ENCODE measurements at regions not wholly inside any gene's neighbourhood (a gene's known extent, or its start where the extent isn't known, plus 50 kb on each side); places are given as distances from the start of the nearest gene placed in this dataset.

DNA sequence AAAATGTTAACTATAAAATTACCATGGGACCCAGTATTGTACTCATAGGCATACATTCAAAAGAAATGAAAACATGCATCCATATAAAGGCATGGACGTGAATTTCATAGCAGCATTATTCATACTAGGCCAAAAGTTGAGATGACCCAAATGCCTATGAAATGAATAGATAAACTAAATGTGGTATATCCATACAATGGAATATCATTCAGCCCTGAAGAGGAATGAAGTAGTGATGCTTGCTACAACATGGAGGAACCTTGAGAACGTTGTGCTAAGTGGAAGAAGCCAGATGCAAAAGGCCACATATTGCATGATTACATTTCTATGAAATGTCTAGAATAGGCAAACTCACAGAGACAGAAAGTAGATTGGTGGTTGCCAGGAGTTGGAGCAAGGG is 127.1 kb upstream of the IPO9 start:
- H3K27ac ChIP-seq (ENCODE audit: low read depth, low read length): no peak overlapping the region
- no peaks in the 10 kb centered on the region for H3K9me3 ChIP-seq (ENCODE audit: control insufficient read depth in 1 of 2, insufficient read depth in 1 of 2, low read depth in 1 of 2, low read length in 2 of 2)
- H4K20me1 ChIP-seq (ENCODE audit: insufficient read depth): no peaks in the 10 kb centered on the region
- H3K9ac ChIP-seq (ENCODE audit: low read length): no peak overlapping the region
- no peaks in the 10 kb centered on the region for H3K27me3 ChIP-seq (ENCODE audit: insufficient read depth, low read length)
- CTCF ChIA-PET: interaction anchor here (1.3 to 14.5 kb wide), 3 partner anchors 90 to 171 kb away, joined by 4 to 297 read pairs (median 38); no protein-coding TSS in a partner anchor
- H3K79me2 ChIP-seq (ENCODE audit: insufficient read depth, low read length): no peaks in the 10 kb centered on the region
- H2AFZ ChIP-seq (ENCODE audit: low read depth, low read length, poor library complexity, severe bottlenecking): no peak overlapping the region
- H3K4me1 ChIP-seq (ENCODE audit: control insufficient read depth in 1 of 2, insufficient read depth in 2 of 2, low read length in 2 of 2): peaks cover 2 to 4% of the 10 kb centered on the region in 2 experiments; a peak in 1 of 4 replicates
- RAD21 ChIA-PET (ENCODE audit: low non-redundant PET in 1 of 2, low total read pairs in 2 of 2, uncharacterized antibody in 2 of 2, unreplicated experiment in 2 of 2): interaction anchor here in 1 of 2 experiments (2.7 kb wide), 1 partner anchor 142 kb away, joined by 10 read pairs; no protein-coding TSS in a partner anchor
- POLR2A ChIA-PET: no interaction called here
- DNase-seq (ENCODE audit: low read depth, low spot score) (no peak), ATAC-seq (no peak)
- no peak for TF ChIP-seq ELF1 (IDR thresholded peaks at IDR 0.05; ENCODE audit: borderline replicate concordance, low read depth)
- TF ChIP-seq SIN3A (IDR thresholded peaks at IDR 0.05; ENCODE audit: low read depth): no peak
- no peak for TF ChIP-seq YY1 (IDR thresholded peaks at IDR 0.05; ENCODE audit: extremely low read depth, insufficient replicate concordance, low read depth, low read length)
- no peak for TF ChIP-seq POLR2AphosphoS5 (IDR thresholded peaks at IDR 0.05; ENCODE audit: low read depth, low read length)
- TF ChIP-seq RAD21 (IDR thresholded peaks at IDR 0.05; ENCODE audit: low read depth): no peak
- TF ChIP-seq SRF (IDR thresholded peaks at IDR 0.05; ENCODE audit: low read depth): no peak
- no peak for TF ChIP-seq ZNF274 (IDR thresholded peaks at IDR 0.05; ENCODE audit: low read depth, low read length)
- no peak for TF ChIP-seq FOSL1 (IDR thresholded peaks at IDR 0.05; ENCODE audit: low read depth)
- no peak for TF ChIP-seq CBX3 (IDR thresholded peaks at IDR 0.05; ENCODE audit: low read depth)
- TF ChIP-seq POLR2A (IDR thresholded peaks at IDR 0.05; ENCODE audit: borderline replicate concordance, extremely low read depth, insufficient read depth, insufficient read length): no peak
- no peak for TF ChIP-seq ZFX (IDR thresholded peaks at IDR 0.05)
- no peak for TF ChIP-seq CEBPB (IDR thresholded peaks at IDR 0.05; ENCODE audit: low read depth)
- TF ChIP-seq REST (IDR thresholded peaks at IDR 0.05; ENCODE audit: low read depth): no peak
- TF ChIP-seq EZH2 (IDR thresholded peaks at IDR 0.05): no peak
- TF ChIP-seq ATF3 (IDR thresholded peaks at IDR 0.05): no peak
- TF ChIP-seq, protein P1, sequence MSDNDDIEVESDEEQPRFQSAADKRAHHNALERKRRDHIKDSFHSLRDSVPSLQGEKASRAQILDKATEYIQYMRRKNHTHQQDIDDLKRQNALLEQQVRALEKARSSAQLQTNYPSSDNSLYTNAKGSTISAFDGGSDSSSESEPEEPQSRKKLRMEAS (IDR thresholded peaks at IDR 0.05): no peak
- TF ChIP-seq JUND (IDR thresholded peaks at IDR 0.05): no peak
- TF ChIP-seq EGR1 (IDR thresholded peaks at IDR 0.05; ENCODE audit: low read depth): no peak
- TF ChIP-seq SP1 (IDR thresholded peaks at IDR 0.05; ENCODE audit: low read depth): no peak
- TF ChIP-seq EZH2phosphoT487 (IDR thresholded peaks at IDR 0.05; ENCODE audit: borderline replicate concordance): no peak
- no TSS peak for BruUV-seq (replicated peaks)
- no peak overlapping the region for H3K4me3 ChIP-seq (replicated peaks in 1 of 2; ENCODE audit: low read depth in 1 of 2, low read length in 2 of 2)
- intact Hi-C loops (cut with micrococcal nuclease): no loop called here
- no peak overlapping the region for H3K4me2 ChIP-seq (ENCODE audit: low read length)
- no peaks in the 10 kb centered on the region for H3K9me2 ChIP-seq (ENCODE audit: insufficient read depth)
- no peaks in the 10 kb centered on the region for H3K36me3 ChIP-seq (ENCODE audit: control insufficient read depth in 1 of 2, insufficient read depth in 2 of 2, low read length in 2 of 2)
